Vagina (tissue), 2 donors: ENCODE measurements at regions not wholly inside any gene's neighbourhood (a gene's known extent, or its start where the extent isn't known, plus 50 kb on each side); places are given as distances from the start of the nearest gene placed in this dataset.

Experiments used
- CTCF ChIP-seq, 3 experiments: fragments of 450-650 bp in 2 of 3; fragments of 200-600 bp in 1 of 3; sonication (generic) in 1 of 3; IDR thresholded peaks; one replicate each; pipeline ENCODE4 v1.5.1; 2017 to 2019; ENCODE audit warnings: antibody characterized with exemption in 3 of 3, mild to moderate bottlenecking in 2 of 3, moderate library complexity in 2 of 3
- POLR2A ChIP-seq, 2 donors: fragments of 450-650 bp; IDR thresholded peaks; one replicate each; pipeline ENCODE4 v1.6.1; 2017; ENCODE audit warnings: antibody characterized with exemption in 2 of 2, mild to moderate bottlenecking in 2 of 2, moderate library complexity in 2 of 2
- POLR2AphosphoS5 ChIP-seq, 2 donors: sonication (generic); formaldehyde crosslinking; IDR thresholded peaks; one replicate each; pipeline ENCODE4 v1.9.0; 2017; ENCODE audit warnings: antibody characterized with exemption in 2 of 2, mild to moderate bottlenecking in 2 of 2, low read depth in 1 of 2; ENCODE audit not compliant: insufficient read depth in 1 of 2

- TF ChIP-seq CTCF (IDR thresholded peaks at IDR 0.05) (no peak), POLR2A (IDR thresholded peaks at IDR 0.05) (no peak), POLR2AphosphoS5 (IDR thresholded peaks at IDR 0.05; ENCODE audit: insufficient read depth in 1 of 2, low read depth in 1 of 2) (no peak)
Observed at GRCh38 chr9:3769646-3770045, 243.8 kb upstream of the RFX3 start.
